Astrocyte (in vitro differentiated cells and primary cell): ENCODE measurements at regions not wholly inside any gene's neighbourhood (a gene's known extent, or its start where the extent isn't known, plus 50 kb on each side); places are given as distances from the start of the nearest gene placed in this dataset.
A peak's percentile ranks its signal among the peaks of the same experiment; 100 is the strongest.

ENCODE experiments used
- DNase-seq: peaks from one replicate; pipeline ENCODE4 v3.0.0-alpha.2; 2010; ENCODE audit warnings: low read depth
- FAIRE-seq: peaks from 2 replicates; lab custom pipeline; 2011; peaks lifted over from hg19 to GRCh38; lab: Jason Lieb, UNC
- H2AFZ ChIP-seq: 2 replicates; pipeline ENCODE4 v1.6.0; 2012; ENCODE audit warnings: low read depth, low read length, inconsistent platforms
- H3K27ac ChIP-seq: 2 replicates; pipeline ENCODE4 v1.5.1; 2011; ENCODE audit warnings: low read depth, low read length, inconsistent platforms
- H3K27me3 ChIP-seq: 2 replicates; pipeline ENCODE4 v1.6.0; 2011; ENCODE audit warnings: low read length, inconsistent platforms; ENCODE audit not compliant: insufficient read depth
- H3K36me3 ChIP-seq: 2 replicates; pipeline ENCODE4 v1.5.1; 2011; ENCODE audit warnings: low read length, inconsistent platforms; ENCODE audit not compliant: insufficient read depth
- H3K4me1 ChIP-seq: 2 replicates; pipeline ENCODE4 v1.5.1; 2011; ENCODE audit warnings: low read length, inconsistent platforms; ENCODE audit not compliant: insufficient read depth
- H3K4me2 ChIP-seq: 2 replicates; pipeline ENCODE4 v1.6.0; 2012; ENCODE audit warnings: low read length, inconsistent platforms
- H3K4me3 ChIP-seq: 2 replicates; pipeline ENCODE4 v1.5.1; 2011; ENCODE audit warnings: low read depth, mild to moderate bottlenecking, low read length, inconsistent platforms; ENCODE audit not compliant: insufficient read depth
- H3K79me2 ChIP-seq: 2 replicates; pipeline ENCODE4 v1.6.0; 2012; ENCODE audit warnings: mild to moderate bottlenecking, low read length, inconsistent platforms; ENCODE audit not compliant: insufficient read depth
- H3K9ac ChIP-seq: 2 replicates; pipeline ENCODE4 v1.6.0; 2012; ENCODE audit warnings: mild to moderate bottlenecking, low read length, inconsistent platforms
- H3K9me3 ChIP-seq: 2 replicates; pipeline ENCODE4 v1.5.1; 2012; ENCODE audit warnings: low read depth, mild to moderate bottlenecking, low read length, inconsistent platforms; ENCODE audit not compliant: insufficient read depth
- H4K20me1 ChIP-seq: 2 replicates; pipeline ENCODE4 v1.6.0; 2012; ENCODE audit warnings: low read length, inconsistent platforms; ENCODE audit not compliant: insufficient read depth
- H3K27ac Mint-ChIP-seq: one replicate; pipeline ENCODE4 v1.8.0; 2021; ENCODE audit warnings: mild to moderate bottlenecking, mixed read lengths; ENCODE audit not compliant: unreplicated experiment
- H3K27me3 Mint-ChIP-seq: one replicate; pipeline ENCODE4 v1.8.0; 2021; ENCODE audit warnings: low read depth, mixed read lengths; ENCODE audit not compliant: unreplicated experiment
- H3K36me3 Mint-ChIP-seq: one replicate; pipeline ENCODE4 v1.8.0; 2021; ENCODE audit warnings: low read depth, mixed read lengths; ENCODE audit not compliant: unreplicated experiment
- H3K4me1 Mint-ChIP-seq: one replicate; pipeline ENCODE4 v1.8.0; 2021; ENCODE audit warnings: low read depth, mixed read lengths; ENCODE audit not compliant: unreplicated experiment
- H3K4me3 Mint-ChIP-seq: one replicate; pipeline ENCODE4 v1.8.0; 2021; ENCODE audit warnings: mild to moderate bottlenecking, moderate library complexity, mixed read lengths; ENCODE audit not compliant: unreplicated experiment
- H3K9me3 Mint-ChIP-seq: one replicate; pipeline ENCODE4 v1.8.0; 2021; ENCODE audit warnings: mild to moderate bottlenecking, mixed read lengths; ENCODE audit not compliant: unreplicated experiment
- CTCF ChIP-seq: IDR thresholded peaks from 2 replicates; pipeline ENCODE4 v1.5.1; 2011; ENCODE audit warnings: low read depth, mild to moderate bottlenecking, inconsistent platforms, low read length, moderate library complexity; ENCODE audit not compliant: insufficient read depth
- EZH2 ChIP-seq: IDR thresholded peaks from 2 replicates; pipeline ENCODE4 v1.6.1; 2012; ENCODE audit warnings: mild to moderate bottlenecking, low read length, inconsistent platforms; ENCODE audit not compliant: insufficient read depth

GRCh38 chr18:68500556-68500955, 214.4 kb downstream of the TMX3 start:
- Mint-ChIP-seq H3K9me3 (no peaks in the 10 kb centered on the region), H3K36me3 (no peaks in the 10 kb centered on the region), H3K27ac (no peak overlapping the region), H3K4me3 (no peak overlapping the region), H3K27me3 (no peaks in the 10 kb centered on the region), H3K4me1 (no peaks in the 10 kb centered on the region)
- no peak for FAIRE-seq
- TF ChIP-seq EZH2 = no peak
- no peak for TF ChIP-seq CTCF
- Histone ChIP-seq H3K4me2 (no peak overlapping the region), H3K79me2 (no peaks in the 10 kb centered on the region), H3K9ac (no peak overlapping the region), H3K9me3 (no peaks in the 10 kb centered on the region), H4K20me1 (no peaks in the 10 kb centered on the region), H3K4me3 (no peak overlapping the region), H2AFZ (no peak overlapping the region), H3K4me1 (no peaks in the 10 kb centered on the region), H3K27me3 (no peaks in the 10 kb centered on the region), H3K36me3 (no peaks in the 10 kb centered on the region), H3K27ac (no peak overlapping the region)
- peak; percentile 27 for DNase-seq

DNA sequence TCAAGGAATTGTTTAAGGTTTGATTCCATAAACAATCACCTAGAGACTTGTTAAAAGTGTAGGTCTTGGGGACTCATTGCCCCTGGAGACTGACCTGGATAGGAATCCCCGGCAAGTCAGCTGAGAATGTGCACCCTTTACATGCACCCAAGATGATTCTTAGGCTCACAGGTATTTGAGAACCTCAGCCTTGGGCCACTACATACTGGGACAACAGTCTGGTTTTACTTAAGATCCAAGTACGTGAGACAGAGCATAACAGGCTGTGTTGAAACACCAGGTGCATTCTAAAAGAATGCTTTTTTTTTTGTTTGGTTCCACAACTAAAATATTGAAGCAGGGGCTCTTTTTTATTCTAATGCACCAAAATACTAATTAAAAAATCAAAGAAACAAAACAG, 215.8 kb downstream of the TMX3 start:
- H3K27ac Mint-ChIP-seq = no peak overlapping the region
- no peaks in the 10 kb centered on the region for H3K27me3 Mint-ChIP-seq
- Histone ChIP-seq H4K20me1 (no peaks in the 10 kb centered on the region), H3K4me2 (no peak overlapping the region), H3K9me3 (no peaks in the 10 kb centered on the region), H3K4me1 (no peaks in the 10 kb centered on the region), H3K27me3 (no peaks in the 10 kb centered on the region), H3K79me2 (no peaks in the 10 kb centered on the region), H3K27ac (no peak overlapping the region), H3K36me3 (no peaks in the 10 kb centered on the region), H2AFZ (no peak overlapping the region), H3K9ac (no peak overlapping the region), H3K4me3 (no peak overlapping the region)
- no peak for DNase-seq
- no peak for FAIRE-seq
- no peaks in the 10 kb centered on the region for H3K36me3 Mint-ChIP-seq
- TF ChIP-seq CTCF (no peak), EZH2 (no peak)
- no peaks in the 10 kb centered on the region for H3K9me3 Mint-ChIP-seq
- H3K4me1 Mint-ChIP-seq = peaks cover 9% of the 10 kb centered on the region
- H3K4me3 Mint-ChIP-seq = no peak overlapping the region

DNA sequence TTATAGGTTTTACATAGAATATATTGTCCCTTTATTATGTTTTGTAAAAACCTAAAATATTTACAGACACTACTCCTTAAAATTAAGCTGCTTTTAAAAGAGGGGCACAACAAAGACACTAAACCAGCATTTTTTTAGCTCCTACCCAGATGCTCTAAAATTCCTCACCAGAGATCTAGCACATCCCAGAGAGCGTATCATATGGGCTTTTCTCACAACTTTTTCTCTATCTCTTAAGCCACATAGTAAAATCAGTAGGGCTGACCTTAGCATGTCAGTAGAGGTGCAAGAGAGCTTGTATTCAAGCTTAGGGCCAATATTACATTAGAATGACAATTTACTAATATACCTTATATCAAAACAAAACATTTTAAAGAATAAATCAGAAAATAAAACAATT, 216.3 kb downstream of the TMX3 start:
- H3K4me3 ChIP-seq = no peak overlapping the region
- no peak overlapping the region for H3K27ac Mint-ChIP-seq
- no peaks in the 10 kb centered on the region for H3K27me3 Mint-ChIP-seq

More for the DNA sequence above, 216.3 kb downstream of the TMX3 start:
- H3K36me3 ChIP-seq = no peaks in the 10 kb centered on the region
- no peak overlapping the region for H3K27ac ChIP-seq
- Mint-ChIP-seq H3K4me1 (peaks cover 9% of the 10 kb centered on the region), H3K4me3 (no peak overlapping the region), H3K9me3 (no peaks in the 10 kb centered on the region), H3K36me3 (no peaks in the 10 kb centered on the region)
- no peaks in the 10 kb centered on the region for H3K4me1 ChIP-seq
- H3K9me3 ChIP-seq = no peaks in the 10 kb centered on the region
- TF ChIP-seq EZH2 (no peak), CTCF (no peak)
- no peak overlapping the region for H2AFZ ChIP-seq
- FAIRE-seq (no peak), DNase-seq (no peak)
- H3K79me2 ChIP-seq = no peaks in the 10 kb centered on the region
- no peak overlapping the region for H3K4me2 ChIP-seq
- H3K9ac ChIP-seq = no peak overlapping the region
- H4K20me1 ChIP-seq = no peaks in the 10 kb centered on the region
- no peaks in the 10 kb centered on the region for H3K27me3 ChIP-seq
